Myocyte (in vitro differentiated cells): ENCODE measurements at regions not wholly inside any gene's neighbourhood (a gene's known extent, or its start where the extent isn't known, plus 50 kb on each side); places are given as distances from the start of the nearest gene placed in this dataset.

Experiments used
- DNase-seq: peaks from one replicate; pipeline ENCODE4 v3.0.0-alpha.2; 2012; ENCODE audit warnings: low read depth

GRCh38 chr4:36930562-36931111, 313.9 kb upstream of the NWD2 start:
- no peak for DNase-seq

DNA sequence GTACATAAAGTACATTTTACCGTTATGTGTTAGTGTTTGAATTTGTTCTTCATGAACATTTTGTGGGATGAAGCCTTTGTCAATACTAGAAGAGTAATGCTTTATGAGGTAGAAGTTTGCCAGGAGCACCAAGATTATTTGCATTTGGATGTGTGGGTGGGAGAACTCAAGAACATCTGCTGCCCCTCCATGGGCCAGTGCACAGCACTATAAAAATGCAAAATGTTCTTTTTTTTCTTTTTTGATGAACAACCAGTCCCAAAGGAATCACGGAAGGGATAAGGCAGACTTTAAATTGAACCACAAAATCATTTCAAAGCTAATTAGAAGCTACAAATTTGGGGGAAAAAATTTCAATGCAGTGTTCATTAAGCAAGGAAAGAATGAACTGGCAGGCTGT, 300.3 kb upstream of the NWD2 start:
- DNase-seq = no peak

GRCh38 chr4:36961420-36961819, 283.1 kb upstream of the NWD2 start:
- no peak for DNase-seq

GRCh38 chr4:36966756-36967460, 277.6 kb upstream of the NWD2 start:
- no peak for DNase-seq

GRCh38 chr4:36979533-36979932, 265.0 kb upstream of the NWD2 start:
- DNase-seq = no peak

DNA sequence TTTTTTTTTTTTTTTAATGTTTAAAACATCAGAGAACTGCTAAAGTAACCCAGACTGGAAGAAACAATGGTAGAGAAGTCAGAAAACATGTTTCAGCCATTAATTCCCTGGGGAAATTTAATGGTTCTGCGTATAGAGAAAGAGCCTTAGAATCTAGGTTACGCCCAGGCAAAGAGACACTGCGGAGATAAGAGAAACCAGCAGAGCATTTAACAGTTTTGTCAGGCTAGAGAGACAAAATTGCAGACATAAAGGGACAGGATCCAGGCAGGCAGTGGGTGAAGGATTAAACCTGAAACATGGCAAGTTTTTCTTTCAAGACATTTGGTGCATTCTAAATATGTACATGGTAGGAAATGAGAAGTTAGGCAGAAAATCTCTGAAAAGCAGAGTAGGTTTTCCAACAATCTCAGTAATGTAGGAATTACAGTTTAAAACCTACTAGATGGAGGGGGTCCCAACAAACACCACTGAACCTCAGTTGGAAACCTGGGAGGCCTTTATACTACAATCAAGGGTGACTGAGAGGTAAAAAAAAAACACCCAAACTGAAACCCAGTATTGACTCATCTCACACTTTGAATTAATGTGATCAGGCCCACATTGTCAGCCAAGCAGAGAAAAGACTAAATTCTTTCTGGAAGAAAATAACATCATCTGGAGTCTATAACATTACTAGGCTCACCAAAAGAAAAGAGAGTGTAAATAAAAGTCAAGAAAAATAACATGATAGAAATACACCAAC, 254.2 kb upstream of the NWD2 start:
- DNase-seq = no peak

DNA sequence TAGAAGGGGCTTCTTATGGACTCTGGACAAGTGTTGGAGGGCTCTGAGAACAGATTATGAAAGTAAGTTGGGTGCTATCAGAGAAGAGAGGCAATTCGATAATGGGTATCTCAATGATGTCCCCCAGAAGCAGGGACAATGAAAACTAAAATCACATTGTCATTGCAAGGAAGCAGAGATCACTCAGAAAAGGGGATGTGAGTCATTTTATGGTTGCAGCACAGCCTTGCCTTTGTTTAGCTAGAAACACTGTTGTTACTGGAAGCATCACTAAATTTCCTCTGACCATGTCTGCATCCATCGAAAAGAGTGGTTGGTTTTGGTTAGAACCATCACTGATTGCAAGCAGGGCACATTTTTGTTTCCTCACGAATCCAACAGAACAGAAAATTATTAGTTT, 246.8 kb upstream of the NWD2 start:
- no peak for DNase-seq

- DNase-seq = no peak
These were observed 244.3 kb upstream of the NWD2 start for GRCh38 chr4:37000281-37000680.

DNA sequence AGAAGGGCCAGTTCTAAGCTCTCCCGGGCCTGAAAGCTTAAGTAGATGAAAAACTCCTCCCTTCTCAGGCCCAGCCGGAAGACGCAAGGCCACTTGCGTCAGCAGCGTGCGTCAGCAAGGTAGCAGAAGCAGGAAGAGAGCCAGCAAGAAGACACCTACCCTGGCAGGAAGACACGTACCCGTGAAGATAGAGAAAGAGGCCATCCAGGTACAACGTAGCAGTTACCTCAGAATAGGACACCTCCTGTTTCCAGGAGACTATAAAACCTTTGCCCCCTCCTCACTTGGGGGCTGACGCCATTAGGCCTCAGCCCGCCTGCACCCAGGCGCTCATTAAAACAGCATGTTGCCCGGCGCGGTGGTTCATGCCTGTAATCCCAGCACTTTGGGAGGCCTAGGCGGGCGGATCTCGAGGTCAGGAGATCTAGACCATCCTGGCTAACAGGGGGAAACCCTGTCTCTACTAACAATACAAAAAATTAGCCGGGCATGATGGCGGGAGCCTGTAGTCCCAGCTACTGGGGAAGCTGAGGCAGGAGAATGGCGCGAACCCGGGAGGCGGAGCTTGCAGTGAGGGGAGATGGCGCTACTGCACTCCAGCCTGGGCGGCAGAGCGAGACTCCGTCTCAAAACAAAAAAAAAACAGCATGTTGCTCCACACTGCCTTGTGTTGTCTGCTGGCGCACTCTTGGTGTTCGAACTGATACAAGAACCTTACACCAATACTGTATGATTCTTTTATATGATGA, 242.7 kb upstream of the NWD2 start:
- DNase-seq = no peak

DNA sequence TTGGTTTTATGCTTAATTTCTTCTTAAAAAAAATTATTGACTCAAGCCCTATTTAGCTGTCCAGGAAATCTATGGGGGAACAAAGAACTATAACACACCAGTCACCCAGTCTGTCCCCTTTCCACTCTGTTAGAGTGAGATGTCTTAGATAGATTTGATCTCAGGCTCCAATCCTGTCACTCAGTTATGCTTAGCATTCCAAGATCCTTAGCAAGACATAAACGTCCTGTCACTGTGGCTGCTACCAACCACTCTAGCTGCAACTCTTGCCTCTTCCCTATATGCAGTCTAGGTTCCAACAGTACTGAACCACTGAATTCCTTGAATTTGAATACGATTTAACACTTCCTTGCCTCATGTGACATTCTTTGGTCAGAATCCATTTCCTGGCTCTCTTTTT, 241.9 kb upstream of the NWD2 start:
- DNase-seq = no peak

DNA sequence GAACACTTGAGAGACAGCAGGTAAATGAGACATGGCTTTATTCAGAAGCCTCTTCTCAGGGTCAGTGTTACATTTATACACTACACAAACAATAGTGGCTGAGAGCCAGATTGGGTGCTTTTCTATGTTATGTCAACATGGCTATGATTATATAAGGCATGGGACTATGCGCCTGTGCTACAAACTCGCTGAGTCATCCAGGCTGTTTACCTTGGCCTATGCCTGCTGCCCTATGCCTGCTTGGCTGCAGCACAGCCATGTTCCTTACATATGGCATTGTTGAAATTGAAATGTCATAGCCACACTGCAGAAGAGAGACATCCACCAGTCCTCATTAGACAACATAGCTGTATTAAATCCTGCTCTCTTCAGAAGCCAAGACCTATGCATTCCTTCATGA, 236.3 kb upstream of the NWD2 start:
- DNase-seq = no peak

DNA sequence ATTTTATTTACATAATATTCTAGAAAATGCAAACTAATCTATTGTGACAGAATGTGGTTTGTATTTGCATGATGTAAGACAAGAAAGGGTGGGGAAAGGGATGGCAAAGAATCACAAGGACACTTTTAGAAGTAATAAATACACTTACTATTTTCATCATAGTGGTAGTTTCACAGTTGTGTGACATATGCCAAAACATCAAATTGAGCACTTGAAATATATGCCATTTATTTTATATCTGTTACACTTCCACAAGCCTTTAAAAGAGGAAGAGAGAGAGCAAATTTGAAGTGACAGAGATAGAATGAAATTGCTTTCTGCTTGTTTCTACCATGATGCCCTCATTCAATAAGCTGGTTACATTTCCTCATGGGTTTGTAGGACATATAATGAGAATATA, 230.0 kb upstream of the NWD2 start:
- DNase-seq = no peak

GRCh38 chr4:37015391-37015790, 229.2 kb upstream of the NWD2 start:
- no peak for DNase-seq

- no peak for DNase-seq
These were observed 221.0 kb upstream of the NWD2 start for GRCh38 chr4:37023504-37023903.

DNA sequence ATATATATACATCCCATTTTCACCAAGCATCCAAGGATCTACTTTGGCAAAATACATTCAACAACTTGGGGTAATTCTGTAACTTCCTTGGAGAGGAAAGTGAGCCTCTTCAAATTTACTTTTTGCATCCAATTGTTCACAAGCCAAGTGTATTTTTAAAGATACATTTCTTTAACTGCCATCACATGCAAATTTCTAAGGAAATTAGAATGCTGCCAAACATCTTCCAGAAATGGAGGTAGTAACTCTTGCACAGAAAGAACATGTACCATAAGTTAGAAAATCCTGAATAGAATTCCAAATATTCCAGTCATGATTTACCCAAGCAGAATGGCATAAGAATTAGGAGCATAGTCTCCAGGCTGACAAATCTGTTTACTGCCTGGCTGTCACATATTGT, 220.5 kb upstream of the NWD2 start:
- DNase-seq = no peak

DNA sequence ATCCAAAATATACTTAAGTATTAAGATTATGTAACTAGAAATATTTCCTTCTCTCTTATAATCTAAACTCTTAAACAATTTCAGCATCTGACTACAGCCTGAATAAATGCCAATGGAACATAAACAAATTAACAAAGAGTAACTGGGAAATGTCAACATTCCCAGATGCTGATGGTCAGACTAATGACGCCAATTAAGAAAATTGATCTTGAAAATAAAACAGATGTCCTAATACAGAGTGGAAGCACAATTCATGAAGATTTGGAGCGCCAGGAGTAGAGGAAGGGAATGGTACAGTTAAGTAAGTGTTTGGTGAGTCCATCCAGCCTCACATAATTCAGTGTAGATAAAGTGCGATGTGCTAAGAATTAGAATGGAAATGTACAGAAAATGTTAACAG, 203.7 kb upstream of the NWD2 start:
- no peak for DNase-seq

DNA sequence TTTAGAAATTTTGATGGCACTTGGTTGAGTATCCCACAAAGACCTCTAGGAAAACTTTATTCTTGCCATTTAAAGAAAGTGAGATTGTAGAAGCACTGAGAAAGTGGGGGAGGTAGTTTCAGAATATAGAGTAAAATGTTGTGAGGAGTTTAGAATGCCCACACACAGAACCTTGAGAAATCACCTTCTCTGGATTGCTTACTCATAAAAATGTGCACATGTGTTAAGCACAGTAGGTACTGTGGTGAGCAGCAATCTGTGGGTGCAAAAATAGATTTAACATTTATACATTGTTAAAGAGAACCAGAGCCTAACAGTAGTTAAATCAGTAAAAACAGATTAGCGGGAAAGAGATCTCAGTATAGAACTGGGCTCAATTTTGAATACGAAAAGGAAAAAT, 201.2 kb upstream of the NWD2 start:
- DNase-seq = no peak

DNA sequence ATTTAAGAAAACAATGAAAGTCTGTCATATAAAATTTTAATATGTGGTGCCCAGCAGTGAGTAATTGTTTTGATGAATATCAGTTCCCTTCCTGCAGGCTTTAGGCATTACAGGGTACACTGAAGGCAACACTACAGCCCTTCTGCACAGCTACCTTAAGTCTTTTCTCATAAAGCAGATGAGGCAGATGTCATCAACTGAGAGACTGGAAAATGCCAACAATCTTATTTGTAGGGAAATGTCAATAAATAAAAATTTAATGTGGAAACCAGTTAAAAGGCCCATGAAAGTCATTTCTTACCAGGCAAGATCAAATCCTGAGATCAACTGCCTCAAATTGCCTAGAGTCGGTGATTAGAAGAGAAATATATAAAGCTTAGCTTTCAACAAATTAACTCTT, 193.4 kb upstream of the NWD2 start:
- DNase-seq = no peak

DNA sequence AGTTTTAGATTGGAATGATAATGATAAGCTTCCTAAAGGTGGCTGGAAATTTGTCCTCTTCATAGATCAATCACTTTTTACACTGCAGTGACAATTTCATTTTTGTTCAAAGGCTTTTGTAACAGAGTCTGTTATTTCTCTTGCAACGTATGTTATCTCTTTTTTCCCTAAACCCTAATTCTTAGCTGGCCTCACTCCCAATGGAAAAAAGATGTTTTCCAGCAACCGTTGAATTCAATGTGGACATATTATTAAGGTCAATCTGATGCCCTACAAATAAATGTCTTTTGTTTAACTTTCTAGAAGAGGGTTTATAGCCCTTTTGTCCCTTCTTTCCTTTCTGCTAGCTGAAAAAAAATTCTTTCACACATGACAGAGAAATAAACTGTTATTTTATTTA, 192.7 kb upstream of the NWD2 start:
- no peak for DNase-seq

GRCh38 chr4:37054531-37055077, 189.9 kb upstream of the NWD2 start:
- DNase-seq = no peak

DNA sequence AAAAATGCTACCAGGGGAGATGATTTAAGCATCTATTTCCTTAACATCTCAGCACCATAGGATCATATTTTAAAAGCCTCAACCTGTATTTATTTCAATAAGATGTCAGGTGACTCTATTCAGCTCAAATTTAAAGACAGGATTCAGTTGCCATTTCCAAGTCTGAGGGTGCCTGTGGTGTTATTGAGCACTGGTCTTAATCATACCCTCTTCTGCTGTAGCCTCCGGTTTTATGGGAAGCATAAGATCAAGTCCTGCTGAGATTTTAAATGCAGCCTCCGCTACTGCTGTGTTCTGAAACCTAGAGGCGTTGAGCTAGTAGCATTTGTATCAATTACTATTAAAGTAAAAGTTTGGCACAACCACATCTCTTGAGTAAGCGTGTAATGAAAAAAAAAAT, 185.7 kb upstream of the NWD2 start:
- no peak for DNase-seq

GRCh38 chr4:37066159-37066558, 178.4 kb upstream of the NWD2 start:
- DNase-seq = no peak
